GM13977 (cell line): ENCODE measurements at regions not wholly inside any gene's neighbourhood (a gene's known extent, or its start where the extent isn't known, plus 50 kb on each side); places are given as distances from the start of the nearest gene placed in this dataset.

ENCODE experiments used
- DNase-seq: peaks from one replicate; pipeline ENCODE4 v3.0.0; 2012; ENCODE audit warnings: low spot score
- in situ Hi-C: fragments of 300-500 bp; cut with MboI; formaldehyde crosslinking; loops from one replicate; pipeline ENCODE4 v1.12.0; 2022; ENCODE audit warnings: low sequenced_read_pairs, low pct_unique_long_range_greater_than_20kb, mixed read lengths, inconsistent platforms; ENCODE audit not compliant: unreplicated experiment
- TF ChIP-seq, protein P1 (sequence below): IDR thresholded peaks from 2 replicates; pipeline ENCODE4 v1.5.1; 2012; ENCODE audit warnings: mild to moderate bottlenecking, control low read depth; ENCODE audit not compliant: insufficient read depth; ENCODE audit errors: extremely low read depth, missing control alignments

- TF ChIP-seq, protein P1, sequence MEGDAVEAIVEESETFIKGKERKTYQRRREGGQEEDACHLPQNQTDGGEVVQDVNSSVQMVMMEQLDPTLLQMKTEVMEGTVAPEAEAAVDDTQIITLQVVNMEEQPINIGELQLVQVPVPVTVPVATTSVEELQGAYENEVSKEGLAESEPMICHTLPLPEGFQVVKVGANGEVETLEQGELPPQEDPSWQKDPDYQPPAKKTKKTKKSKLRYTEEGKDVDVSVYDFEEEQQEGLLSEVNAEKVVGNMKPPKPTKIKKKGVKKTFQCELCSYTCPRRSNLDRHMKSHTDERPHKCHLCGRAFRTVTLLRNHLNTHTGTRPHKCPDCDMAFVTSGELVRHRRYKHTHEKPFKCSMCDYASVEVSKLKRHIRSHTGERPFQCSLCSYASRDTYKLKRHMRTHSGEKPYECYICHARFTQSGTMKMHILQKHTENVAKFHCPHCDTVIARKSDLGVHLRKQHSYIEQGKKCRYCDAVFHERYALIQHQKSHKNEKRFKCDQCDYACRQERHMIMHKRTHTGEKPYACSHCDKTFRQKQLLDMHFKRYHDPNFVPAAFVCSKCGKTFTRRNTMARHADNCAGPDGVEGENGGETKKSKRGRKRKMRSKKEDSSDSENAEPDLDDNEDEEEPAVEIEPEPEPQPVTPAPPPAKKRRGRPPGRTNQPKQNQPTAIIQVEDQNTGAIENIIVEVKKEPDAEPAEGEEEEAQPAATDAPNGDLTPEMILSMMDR: peak; percentile 60
- in situ Hi-C loops: no loop called here
- DNase-seq: no peak
Observed at GRCh38 chr5:115389799-115390382, 93.4 kb upstream of the CCDC112 start.

- in situ Hi-C loops: no loop called here
- DNase-seq: no peak
- TF ChIP-seq, protein P1: no peak
Observed at GRCh38 chr5:115389034-115389798, 92.8 kb upstream of the CCDC112 start.

GRCh38 chr5:115388240-115388639 is 91.8 kb upstream of the CCDC112 start:
- in situ Hi-C loops: no loop called here
- DNase-seq: no peak
- TF ChIP-seq, protein P1: no peak

GRCh38 chr5:115387816-115388215 is 91.4 kb upstream of the CCDC112 start:
- DNase-seq: no peak
- in situ Hi-C loops: no loop called here

DNA sequence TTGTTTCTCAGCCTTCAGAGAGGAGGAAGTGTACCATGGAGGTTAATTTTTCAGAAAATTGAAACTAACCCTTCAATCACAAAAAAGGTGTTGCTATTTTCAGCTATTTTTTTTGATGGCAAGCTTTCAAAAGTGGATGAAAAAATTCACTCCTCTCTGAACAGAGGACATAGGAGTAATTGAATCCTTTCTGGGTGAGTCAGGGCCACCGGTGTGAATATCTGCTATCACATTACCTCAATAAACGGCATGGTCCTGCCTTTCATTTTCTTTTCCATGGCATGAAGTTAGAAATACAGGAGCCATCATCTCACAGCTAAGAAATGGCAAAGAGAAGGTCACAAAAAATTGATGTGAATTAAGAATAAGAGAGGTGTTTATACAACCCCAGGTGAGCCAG is 90.2 kb upstream of the CCDC112 start:
- TF ChIP-seq, protein P1: no peak
- in situ Hi-C loops: no loop called here
- no peak for DNase-seq

More at GRCh38 chr5:115387816-115388215, 91.4 kb upstream of the CCDC112 start:
- TF ChIP-seq, protein P1: no peak

GRCh38 chr5:115384587-115385375 is 88.3 kb upstream of the CCDC112 start:
- in situ Hi-C loops: no loop called here
- no peak for DNase-seq
- TF ChIP-seq, protein P1: no peak
